ENCODE measurements at regions not wholly inside any gene's neighbourhood (a gene's known extent, or its start where the extent isn't known, plus 50 kb on each side); places are given as distances from the start of the nearest gene placed in this dataset.
"Not testable (repeated sequence)": the region's sequence is repeated elsewhere in the genome, so short reads cannot be mapped to it uniquely, and the experiment has no call there.

DNA sequence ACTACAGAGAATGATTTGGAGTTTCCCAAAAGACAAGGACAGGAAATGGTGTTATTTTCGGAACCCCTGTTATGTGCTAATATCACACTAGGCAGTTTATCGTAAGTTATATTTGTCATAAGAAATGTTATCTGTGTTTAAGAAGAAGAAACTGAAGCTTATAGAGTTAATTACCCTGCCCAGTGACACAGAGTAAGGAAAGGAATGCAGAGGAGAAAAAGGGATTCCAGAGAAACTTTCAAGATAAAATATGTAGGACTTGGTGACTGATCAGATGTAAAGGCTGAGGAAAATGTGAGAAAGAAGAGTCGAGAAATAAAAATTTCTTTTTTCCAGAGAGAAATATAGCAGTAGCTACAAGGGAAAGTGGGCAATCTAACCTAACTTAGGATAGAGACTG, 63.5 kb upstream of the ZNF746 start:
- DNase-seq, result no peak

DNA sequence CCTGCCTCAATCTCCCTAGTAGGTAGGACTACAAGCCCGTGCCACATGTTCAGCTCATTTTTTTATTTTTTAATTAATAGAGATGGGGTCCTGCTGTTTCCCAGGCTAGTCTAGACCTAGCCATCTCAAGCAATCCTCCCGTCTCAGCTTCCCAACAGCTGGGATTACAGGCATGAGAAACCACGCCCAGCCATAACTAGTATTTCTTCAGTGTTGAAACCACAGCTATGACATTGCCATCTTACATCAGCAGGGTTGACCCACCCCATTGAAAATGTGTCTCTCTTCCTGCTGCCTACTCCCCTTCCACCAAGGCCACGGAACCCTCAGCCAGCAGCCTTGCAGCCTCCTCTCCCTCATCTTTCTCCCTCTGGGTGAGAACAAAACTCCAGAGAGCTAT, 62.1 kb upstream of the ZNF746 start:
- DNase-seq, result no peak

DNA sequence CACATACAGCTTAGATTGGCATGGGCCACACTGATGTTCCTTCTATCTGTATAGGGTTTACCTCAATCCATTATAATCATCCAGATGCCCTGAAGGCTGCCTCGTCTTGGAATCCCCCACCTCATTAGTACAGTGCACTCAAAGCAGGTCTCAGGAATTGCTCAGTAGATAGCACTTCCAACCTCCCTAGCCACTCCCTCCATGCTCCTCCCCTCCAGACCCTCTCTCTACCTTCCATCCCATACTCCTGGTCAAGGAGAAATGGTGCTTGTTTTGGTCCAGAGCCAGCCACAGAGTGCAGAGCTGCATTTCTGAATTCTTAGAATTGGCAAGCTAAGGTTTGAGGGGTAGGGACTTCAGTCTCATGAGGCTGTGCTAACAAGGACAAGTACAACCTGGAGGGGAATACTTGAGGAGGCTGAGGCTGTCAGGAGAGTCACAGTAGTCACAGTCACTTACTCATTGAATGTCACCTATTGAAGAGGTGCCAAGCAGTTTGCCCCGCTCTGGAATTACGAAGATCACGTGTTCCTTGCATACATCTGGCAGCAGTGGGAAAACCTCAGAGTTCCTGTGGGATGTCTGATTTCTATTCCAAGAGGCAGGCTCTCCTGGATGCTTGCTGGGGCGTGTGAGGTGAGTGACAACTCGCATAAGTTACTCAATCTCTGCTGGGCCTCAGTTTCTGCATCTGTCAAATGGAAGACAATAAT, 60.7 kb upstream of the ZNF746 start:
- DNase-seq, result no peak

DNA sequence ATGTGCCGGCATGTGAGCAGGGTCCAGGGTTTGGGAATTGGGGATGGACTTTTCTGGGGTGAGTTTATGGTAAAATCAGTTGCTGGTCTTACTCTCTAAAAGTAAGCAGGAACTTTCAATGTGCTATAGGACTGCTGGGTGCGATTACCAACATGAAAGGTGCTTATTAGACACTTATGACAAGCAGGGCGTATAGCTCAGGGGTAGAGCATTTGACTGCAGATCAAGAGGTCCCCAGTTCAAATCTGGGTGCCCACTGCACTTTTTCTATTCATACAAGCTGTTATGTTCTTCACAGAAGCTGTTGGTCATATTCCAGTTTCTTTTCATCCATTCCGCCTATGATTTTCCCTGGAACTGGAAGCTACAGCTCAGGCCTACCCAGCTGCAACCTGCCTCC, 58.9 kb upstream of the ZNF746 start:
- not testable (repeated sequence) for DNase-seq

DNA sequence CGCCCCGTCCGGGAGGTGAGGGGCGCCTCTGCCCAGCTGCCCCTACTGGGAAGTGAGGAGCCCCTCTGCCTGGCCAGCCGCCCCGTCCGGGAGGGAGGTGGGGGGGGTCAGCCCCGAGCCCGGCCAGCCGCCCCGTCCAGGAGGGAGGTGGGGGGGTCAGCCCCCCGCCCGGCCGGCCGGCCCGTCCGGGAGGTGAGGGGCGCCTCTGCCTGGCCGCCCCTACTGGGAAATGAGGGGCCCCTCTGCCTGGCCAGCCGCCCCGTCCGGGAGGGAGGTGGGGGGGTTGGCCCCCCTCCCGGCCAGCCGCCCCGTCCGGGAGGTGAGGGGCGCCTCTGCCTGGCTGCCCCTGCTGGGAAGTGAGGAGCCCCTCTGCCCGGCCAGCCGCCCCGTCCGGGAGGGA, 57.2 kb upstream of the ZNF746 start:
- DNase-seq, result not testable (repeated sequence)

DNA sequence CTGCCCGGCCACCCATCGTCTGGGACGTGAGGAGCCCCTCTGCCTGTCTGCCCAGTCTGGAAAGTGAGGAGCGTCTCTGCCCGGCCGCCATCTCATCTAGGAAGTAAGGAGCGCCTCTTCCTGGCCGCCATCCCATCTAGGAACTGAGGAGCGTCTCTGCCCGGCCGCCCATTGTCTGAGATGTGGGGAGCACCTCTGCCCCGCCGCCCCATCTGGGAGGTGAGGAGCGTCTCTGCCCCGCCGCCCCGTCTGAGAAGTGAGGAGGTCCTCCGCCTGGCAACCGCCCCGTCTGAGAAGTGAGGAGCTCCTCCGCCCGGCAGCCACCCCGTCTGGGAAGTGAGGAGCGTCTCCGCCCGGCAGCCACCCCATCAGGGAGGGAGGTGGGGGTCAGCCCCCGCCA, 56.4 kb upstream of the ZNF746 start:
- DNase-seq, result not testable (repeated sequence)

DNA sequence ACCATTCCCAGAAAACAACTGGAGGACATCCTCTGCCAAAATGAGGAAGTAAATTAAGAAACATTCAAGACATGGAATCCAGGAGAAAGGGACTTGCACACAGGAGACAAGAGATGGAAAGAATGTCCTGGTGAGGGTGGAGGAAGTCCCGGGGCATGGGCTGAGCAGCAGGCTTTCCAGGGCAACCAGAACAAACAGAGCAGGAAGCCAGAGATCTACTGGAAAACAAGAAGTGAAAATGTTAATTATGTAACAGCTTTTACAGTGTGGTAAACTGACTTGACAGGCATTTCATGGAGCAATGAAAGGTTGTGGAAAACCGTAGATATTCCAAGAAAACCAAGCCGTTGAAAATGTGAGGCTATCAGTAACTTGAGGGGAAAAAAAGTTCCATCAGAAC, 55.2 kb upstream of the ZNF746 start:
- DNase-seq, result no peak
